H7 (cell line): ENCODE measurements at regions not wholly inside any gene's neighbourhood (a gene's known extent, or its start where the extent isn't known, plus 50 kb on each side); places are given as distances from the start of the nearest gene placed in this dataset.

ENCODE experiments used
- DNase-seq: peaks from one replicate; pipeline ENCODE4 v3.0.0; 2012
- H3K27me3 ChIP-seq: 2 replicates; pipeline ENCODE4 v1.6.0; 2011; ENCODE audit warnings: mild to moderate bottlenecking, low read length; ENCODE audit not compliant: control insufficient read depth, insufficient read depth
- H3K36me3 ChIP-seq: replicated peaks from 2 replicates; pipeline ENCODE4 v1.5.1; 2011; ENCODE audit warnings: low read length; ENCODE audit not compliant: control insufficient read depth, insufficient read depth
- H3K4me3 ChIP-seq: 2 replicates; pipeline ENCODE4 v1.5.1; 2011; ENCODE audit warnings: low read depth, mild to moderate bottlenecking, control low read depth, low read length, moderate library complexity; ENCODE audit not compliant: insufficient read depth

GRCh38 chr2:15826273-15826717, 114.1 kb upstream of the MYCN start:
- no peaks in the 10 kb centered on the region; the same call in 1 of the 2 replicates for H3K27me3 ChIP-seq
- DNase-seq, result peak; percentile 81
- no peaks in the 10 kb centered on the region for H3K36me3 ChIP-seq
- H3K4me3 ChIP-seq, result no peak overlapping the region

- H3K36me3 ChIP-seq, result no peaks in the 10 kb centered on the region
- H3K4me3 ChIP-seq, result no peak overlapping the region
- H3K27me3 ChIP-seq, result no peaks in the 10 kb centered on the region; the same call in 1 of the 2 replicates
- no peak for DNase-seq
Observed at GRCh38 chr2:15827001-15827400, 113.3 kb upstream of the MYCN start.

- no peak overlapping the region for H3K4me3 ChIP-seq
- no peaks in the 10 kb centered on the region for H3K36me3 ChIP-seq
- no peak for DNase-seq
- H3K27me3 ChIP-seq, result no peaks in the 10 kb centered on the region; the same call in 1 of the 2 replicates
Observed at GRCh38 chr2:15828576-15828975, 111.8 kb upstream of the MYCN start.

- H3K36me3 ChIP-seq, result no peaks in the 10 kb centered on the region
- no peak overlapping the region for H3K4me3 ChIP-seq
- DNase-seq, result no peak
Observed at GRCh38 chr2:15829091-15829801, 111.1 kb upstream of the MYCN start.

GRCh38 chr2:15829985-15830384, 110.4 kb upstream of the MYCN start:
- no peaks in the 10 kb centered on the region for H3K27me3 ChIP-seq
- no peaks in the 10 kb centered on the region for H3K36me3 ChIP-seq
- H3K4me3 ChIP-seq, result no peak overlapping the region
- DNase-seq, result no peak

More at GRCh38 chr2:15829091-15829801, 111.1 kb upstream of the MYCN start:
- no peaks in the 10 kb centered on the region; the same call in 1 of the 2 replicates for H3K27me3 ChIP-seq

GRCh38 chr2:15830937-15831549, 109.3 kb upstream of the MYCN start:
- H3K27me3 ChIP-seq, result no peaks in the 10 kb centered on the region
- no peak for DNase-seq
- H3K36me3 ChIP-seq, result no peaks in the 10 kb centered on the region
- H3K4me3 ChIP-seq, result no peak overlapping the region

- Histone ChIP-seq H3K27me3 (no peaks in the 10 kb centered on the region), H3K36me3 (no peaks in the 10 kb centered on the region), H3K4me3 (no peak overlapping the region)
- DNase-seq, result no peak
Observed at GRCh38 chr2:15832030-15832709, 108.2 kb upstream of the MYCN start.

- DNase-seq, result no peak
- Histone ChIP-seq H3K4me3 (no peak overlapping the region), H3K27me3 (no peaks in the 10 kb centered on the region), H3K36me3 (no peaks in the 10 kb centered on the region)
Observed at GRCh38 chr2:15832849-15833680, 107.3 kb upstream of the MYCN start.

- H3K36me3 ChIP-seq, result no peaks in the 10 kb centered on the region
- DNase-seq, result no peak
- H3K27me3 ChIP-seq, result no peaks in the 10 kb centered on the region
- no peak overlapping the region for H3K4me3 ChIP-seq
Observed at GRCh38 chr2:15833731-15834130, 106.6 kb upstream of the MYCN start.

GRCh38 chr2:15834381-15835031, 105.8 kb upstream of the MYCN start:
- Histone ChIP-seq H3K4me3 (no peak overlapping the region), H3K36me3 (no peaks in the 10 kb centered on the region), H3K27me3 (no peaks in the 10 kb centered on the region)
- no peak for DNase-seq

GRCh38 chr2:15835991-15836688, 104.2 kb upstream of the MYCN start:
- no peaks in the 10 kb centered on the region for H3K36me3 ChIP-seq
- no peaks in the 10 kb centered on the region for H3K27me3 ChIP-seq
- H3K4me3 ChIP-seq, result no peak overlapping the region
- DNase-seq, result no peak

GRCh38 chr2:15836689-15837610, 103.4 kb upstream of the MYCN start:
- no peak for DNase-seq
- Histone ChIP-seq H3K4me3 (no peak overlapping the region), H3K36me3 (no peaks in the 10 kb centered on the region), H3K27me3 (no peaks in the 10 kb centered on the region)
